B cell (primary cell): ENCODE measurements at regions not wholly inside any gene's neighbourhood (a gene's known extent, or its start where the extent isn't known, plus 50 kb on each side); places are given as distances from the start of the nearest gene placed in this dataset.

ENCODE experiments used
- CTCF ChIP-seq: fragments of 200-600 bp; IDR thresholded peaks from one replicate; pipeline ENCODE4 v1.8.0; 2022; ENCODE audit warnings: antibody characterized with exemption, mild to moderate bottlenecking
- EZH2 ChIP-seq: IDR thresholded peaks from 2 replicates; pipeline ENCODE4 v1.6.1; 2012; ENCODE audit warnings: borderline replicate concordance, low read depth, mild to moderate bottlenecking, moderate library complexity, low read length; ENCODE audit not compliant: insufficient read depth, poor library complexity, severe bottlenecking

GRCh38 chr5:127170918-127171600 lies 97.8 kb upstream of the C5orf63 start:
- TF ChIP-seq CTCF (no peak), EZH2 (no peak)
